HepG2 (cell line): ENCODE measurements at regions not wholly inside any gene's neighbourhood (a gene's known extent, or its start where the extent isn't known, plus 50 kb on each side); places are given as distances from the start of the nearest gene placed in this dataset.

ENCODE experiments used
- ATAC-seq: fragments of 200-7000 bp; cut with Tn5 transposase; 3 replicates; pipeline ENCODE4 v1.9.1; 2020; ENCODE audit warnings: mild to moderate bottlenecking, moderate library complexity
- BruUV-seq: library from RNA; stranded (reverse); fragments of 400-500 nt; replicated peaks from 2 replicates; lab custom pipeline; 2021; lab: Mats Ljungman, UMichigan
- CTCF ChIA-PET: fragments of 300-600 bp; formaldehyde crosslinking; extraction: SDS; loops from one replicate; lab custom pipeline; 2021; ENCODE audit warnings: low total read pairs, inconsistent platforms, low intra/inter-chr PET ratio; lab: Yijun Ruan, JAX
- POLR2A ChIA-PET: fragments of 350-600 bp; sonication (Branson Sonifier 250); formaldehyde crosslinking; loops from one replicate; lab custom pipeline; 2020; ENCODE audit warnings: antibody characterized with exemption, inconsistent platforms; lab: Yijun Ruan, JAX
- DNase-seq: peaks from one replicate; pipeline ENCODE4 v3.0.0-alpha.2; 2015; ENCODE audit warnings: low spot score
- FAIRE-seq: peaks from 3 replicates; lab custom pipeline; 2011; peaks lifted over from hg19 to GRCh38; lab: Jason Lieb, UNC
- H2AFZ ChIP-seq: one replicate; pipeline ENCODE4 v1.6.1; 2011; ENCODE audit warnings: low read length, inconsistent platforms
- H3K27ac ChIP-seq: fragments of 300-600 bp; 3 replicates; pipeline ENCODE4 v1.8.0; 2011; ENCODE audit warnings: mixed run types, mild to moderate bottlenecking, mixed read lengths, low read length, inconsistent platforms; ENCODE audit not compliant: insufficient read depth; ENCODE audit errors: extremely low read length
- H3K27me3 ChIP-seq, 2 experiments: fragments of 200-600 bp in 1 of 2; 2 replicates in 1 of 2; 3 replicates in 1 of 2; pipeline versions ENCODE4 v1.6.0 to v1.8.0; 2011; ENCODE audit warnings: low read length in 2 of 2, mild to moderate bottlenecking in 2 of 2, moderate library complexity in 2 of 2, inconsistent platforms in 1 of 2; ENCODE audit not compliant: insufficient read depth in 2 of 2, control insufficient read depth in 1 of 2
- H3K36me3 ChIP-seq, 2 experiments: fragments of 200-600 bp in 1 of 2; replicated peaks in 1 of 2; 2 replicates in 1 of 2; 3 replicates in 1 of 2; pipeline versions ENCODE4 v1.5.1 to v1.8.0; 2011; ENCODE audit warnings: low read length in 2 of 2, inconsistent platforms in 1 of 2; ENCODE audit not compliant: insufficient read depth in 2 of 2, control insufficient read depth in 1 of 2
- H3K4me1 ChIP-seq: 2 replicates; pipeline ENCODE4 v1.5.1; 2012; ENCODE audit warnings: low read length, inconsistent platforms; ENCODE audit not compliant: insufficient read depth
- H3K4me2 ChIP-seq: 2 replicates; pipeline ENCODE4 v1.6.0; 2011; ENCODE audit warnings: low read depth, low read length, inconsistent platforms
- H3K4me3 ChIP-seq, 3 experiments: fragments of 200-600 bp in 1 of 3; sonication (generic), shearing (Covaris generic) in 1 of 3; replicated peaks in 1 of 3; 2 replicates each; pipeline ENCODE4 v1.5.1; 2011 to 2016; ENCODE audit warnings: low read length in 3 of 3, inconsistent platforms in 2 of 3, low read depth in 2 of 3, mild to moderate bottlenecking in 2 of 3, control low read depth in 1 of 3, mixed read lengths in 1 of 3; ENCODE audit not compliant: insufficient read depth in 1 of 3
- H3K79me2 ChIP-seq: one replicate; pipeline ENCODE4 v1.6.1; 2011; ENCODE audit warnings: low read length, inconsistent platforms; ENCODE audit not compliant: insufficient read depth
- H3K9ac ChIP-seq: 2 replicates; pipeline ENCODE4 v1.6.0; 2011; ENCODE audit warnings: mild to moderate bottlenecking, low read depth, low read length, inconsistent platforms; ENCODE audit not compliant: insufficient read depth
- H3K9me3 ChIP-seq: 2 replicates; pipeline ENCODE4 v1.5.1; 2012; ENCODE audit warnings: mild to moderate bottlenecking, low read length
- H4K20me1 ChIP-seq: 2 replicates; pipeline ENCODE4 v1.6.0; 2011; ENCODE audit warnings: inconsistent platforms, mild to moderate bottlenecking, low read length, moderate library complexity; ENCODE audit not compliant: insufficient read depth
- GTF2F1 ChIP-seq: fragments of 150-350 bp; IDR thresholded peaks from 2 replicates; pipeline ENCODE4 v1.6.1; 2014; ENCODE audit warnings: low read length
- MBD4 ChIP-seq: IDR thresholded peaks from 2 replicates; pipeline ENCODE4 v1.6.1; 2012; ENCODE audit warnings: low read length, inconsistent platforms, borderline replicate concordance
- MTF2 ChIP-seq: sonication (generic); formaldehyde crosslinking; IDR thresholded peaks from 2 replicates; pipeline ENCODE4 v1.5.0; 2020; ENCODE audit warnings: missing genetic modification reagents, borderline replicate concordance
- NFYB ChIP-seq: sonication (generic); formaldehyde crosslinking; IDR thresholded peaks from 2 replicates; pipeline ENCODE4 v1.4.0; 2020; ENCODE audit warnings: missing genetic modification reagents
- RAD51 ChIP-seq: fragments of 450-650 bp; IDR thresholded peaks from 2 replicates; pipeline ENCODE4 v1.6.1; 2016; ENCODE audit warnings: borderline replicate concordance
- SMAD9 ChIP-seq: sonication (generic); formaldehyde crosslinking; IDR thresholded peaks from 2 replicates; pipeline ENCODE4 v1.5.1; 2020; ENCODE audit warnings: mild to moderate bottlenecking, missing genetic modification reagents
- ZNF180 ChIP-seq: sonication (generic); formaldehyde crosslinking; IDR thresholded peaks from 2 replicates; pipeline ENCODE4 v1.4.0; 2020; ENCODE audit warnings: low read depth, missing genetic modification reagents, borderline replicate concordance
- ZNF550 ChIP-seq: sonication (generic); formaldehyde crosslinking; IDR thresholded peaks from 2 replicates; pipeline ENCODE4 v1.4.0; 2020; ENCODE audit warnings: mild to moderate bottlenecking, missing genetic modification reagents, borderline replicate concordance
- ZNF670 ChIP-seq: sonication (generic); formaldehyde crosslinking; IDR thresholded peaks from 2 replicates; pipeline ENCODE4 v1.8.0; 2022; ENCODE audit warnings: mild to moderate bottlenecking, missing genetic modification reagents, borderline replicate concordance
- ZNF724P ChIP-seq: sonication (generic); formaldehyde crosslinking; IDR thresholded peaks from 2 replicates; pipeline ENCODE4 v1.8.0; 2022; ENCODE audit warnings: missing genetic modification reagents, borderline replicate concordance
- WGBS: methylation state at CpG from one replicate; pipeline ENCODE4 v1.1.6; 2017; ENCODE audit warnings: low lambda C conversion rate; 5-methylcytosine and 5-hydroxymethylcytosine counted together
- in situ Hi-C: cut with HindIII; loops from 2 replicates; pipeline ENCODE4 v1.10.0; 2017; ENCODE audit warnings: low pct_unique_long_range_greater_than_20kb; ENCODE audit not compliant: extremely low pct_ligation_motif_present
- intact Hi-C: fragments of 100-400 bp; cut with micrococcal nuclease; formaldehyde crosslinking; loops from one replicate; pipeline ENCODE4 v1.10.0; 2022; ENCODE audit not compliant: unreplicated experiment
- TF ChIP-seq, protein P1 (sequence below): sonication (generic); formaldehyde crosslinking; IDR thresholded peaks from 2 replicates; pipeline ENCODE4 v1.5.0; 2020; ENCODE audit warnings: mild to moderate bottlenecking, missing genetic modification reagents
- TF ChIP-seq, protein P2 (sequence below): sonication (generic); formaldehyde crosslinking; IDR thresholded peaks from 2 replicates; pipeline ENCODE4 v1.4.0; 2020; ENCODE audit warnings: mild to moderate bottlenecking, missing genetic modification reagents
- TF ChIP-seq, protein P3 (sequence below): sonication (generic); formaldehyde crosslinking; IDR thresholded peaks from 2 replicates; pipeline ENCODE4 v1.4.0; 2020; ENCODE audit warnings: mild to moderate bottlenecking, missing genetic modification reagents, borderline replicate concordance
- TF ChIP-seq, protein P4 (sequence below): sonication (generic); formaldehyde crosslinking; IDR thresholded peaks from 2 replicates; pipeline ENCODE4 v1.5.1; 2020; ENCODE audit warnings: missing genetic modification reagents, mild to moderate bottlenecking, borderline replicate concordance

DNA sequence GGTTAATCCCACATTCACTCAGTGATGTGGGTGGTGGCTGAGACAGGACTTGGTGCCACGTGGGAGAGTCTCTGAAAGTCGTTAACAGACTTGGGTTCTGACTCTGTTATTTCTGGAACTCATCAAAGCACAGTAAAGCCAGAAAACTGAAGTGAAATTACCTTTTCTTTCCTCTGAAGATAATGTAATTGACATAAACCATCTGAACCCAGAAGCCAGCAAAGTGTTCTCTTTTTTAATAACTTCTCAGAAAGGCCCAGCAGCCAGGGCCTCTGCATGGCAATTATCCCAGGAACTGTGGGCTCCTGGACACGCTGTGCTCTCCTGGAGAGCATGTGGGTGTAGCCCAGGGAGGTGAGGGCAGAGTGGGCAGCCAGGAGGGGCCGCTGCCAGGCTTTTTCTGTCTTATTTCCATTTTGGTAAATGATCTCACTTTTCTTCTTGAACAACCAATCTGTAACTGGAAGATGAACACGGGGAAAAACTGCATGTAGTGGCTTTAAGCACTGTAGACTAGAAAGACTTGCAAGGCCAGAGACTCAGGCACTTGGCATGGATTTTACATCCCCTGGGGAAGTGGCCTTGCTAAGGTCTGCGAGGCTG lies 444.1 kb upstream of the TMEM132C start (continued):
- TF ChIP-seq, protein P1, sequence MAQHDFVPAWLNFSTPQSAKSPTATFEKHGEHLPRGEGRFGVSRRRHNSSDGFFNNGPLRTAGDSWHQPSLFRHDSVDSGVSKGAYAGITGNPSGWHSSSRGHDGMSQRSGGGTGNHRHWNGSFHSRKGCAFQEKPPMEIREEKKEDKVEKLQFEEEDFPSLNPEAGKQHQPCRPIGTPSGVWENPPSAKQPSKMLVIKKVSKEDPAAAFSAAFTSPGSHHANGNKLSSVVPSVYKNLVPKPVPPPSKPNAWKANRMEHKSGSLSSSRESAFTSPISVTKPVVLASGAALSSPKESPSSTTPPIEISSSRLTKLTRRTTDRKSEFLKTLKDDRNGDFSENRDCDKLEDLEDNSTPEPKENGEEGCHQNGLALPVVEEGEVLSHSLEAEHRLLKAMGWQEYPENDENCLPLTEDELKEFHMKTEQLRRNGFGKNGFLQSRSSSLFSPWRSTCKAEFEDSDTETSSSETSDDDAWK (CRISPR knock-in tag): no peak
- no peak for TF ChIP-seq ZNF724P

DNA sequence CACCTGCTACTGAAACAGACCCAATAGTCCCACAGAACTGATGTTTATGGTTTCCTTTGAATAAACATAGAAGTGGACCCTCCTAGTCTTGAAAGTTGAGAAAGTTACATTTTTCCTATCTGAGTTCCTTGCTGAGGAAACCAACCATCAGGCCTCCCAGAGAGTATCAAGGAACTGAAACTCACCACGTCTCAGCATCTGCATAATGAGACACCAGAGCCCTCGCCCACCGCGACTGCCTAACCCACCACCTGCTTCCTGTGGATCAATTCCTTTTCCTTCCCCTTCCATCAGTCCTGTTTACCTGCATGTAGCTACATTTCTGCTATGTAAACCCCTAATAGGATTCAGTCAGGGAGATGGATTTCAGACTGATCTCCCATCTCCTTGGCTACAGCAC lies 443.2 kb upstream of the TMEM132C start:
- H3K36me3 ChIP-seq: no peaks in the 10 kb centered on the region
- no peak for DNase-seq
- ATAC-seq: no peak
- ChIA-PET POLR2A (no interaction called here), CTCF (no interaction called here)
- no peak overlapping the region for H3K4me3 ChIP-seq
- peaks cover 18% of the 10 kb centered on the region for H3K9me3 ChIP-seq
- no peaks in the 10 kb centered on the region for H3K4me1 ChIP-seq
- intact Hi-C loops (no loop called here), in situ Hi-C loops (no loop called here)
- 0% methylated on average over 4 of the region's 4 CpGs for WGBS
- no peak overlapping the region for H3K27ac ChIP-seq
- no peaks in the 10 kb centered on the region for H3K27me3 ChIP-seq
- no peak for FAIRE-seq
- no peaks in the 10 kb centered on the region for H4K20me1 ChIP-seq
- no TSS peak for BruUV-seq
- no peak overlapping the region for H3K4me2 ChIP-seq
- H3K79me2 ChIP-seq: no peaks in the 10 kb centered on the region
- H3K9ac ChIP-seq: no peak overlapping the region
- no peak overlapping the region for H2AFZ ChIP-seq
- TF ChIP-seq, protein P2, sequence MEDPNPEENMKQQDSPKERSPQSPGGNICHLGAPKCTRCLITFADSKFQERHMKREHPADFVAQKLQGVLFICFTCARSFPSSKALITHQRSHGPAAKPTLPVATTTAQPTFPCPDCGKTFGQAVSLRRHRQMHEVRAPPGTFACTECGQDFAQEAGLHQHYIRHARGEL (CRISPR knock-in tag): no peak
- TF ChIP-seq ZNF180 (CRISPR knock-in tag): no peak
- no peak for TF ChIP-seq MBD4
- no peak for TF ChIP-seq GTF2F1
- no peak for TF ChIP-seq ZNF670 (CRISPR knock-in tag)
- TF ChIP-seq MTF2: no peak
- no peak for TF ChIP-seq SMAD9 (CRISPR knock-in tag)
- no peak for TF ChIP-seq NFYB (CRISPR knock-in tag)
- TF ChIP-seq, protein P3, sequence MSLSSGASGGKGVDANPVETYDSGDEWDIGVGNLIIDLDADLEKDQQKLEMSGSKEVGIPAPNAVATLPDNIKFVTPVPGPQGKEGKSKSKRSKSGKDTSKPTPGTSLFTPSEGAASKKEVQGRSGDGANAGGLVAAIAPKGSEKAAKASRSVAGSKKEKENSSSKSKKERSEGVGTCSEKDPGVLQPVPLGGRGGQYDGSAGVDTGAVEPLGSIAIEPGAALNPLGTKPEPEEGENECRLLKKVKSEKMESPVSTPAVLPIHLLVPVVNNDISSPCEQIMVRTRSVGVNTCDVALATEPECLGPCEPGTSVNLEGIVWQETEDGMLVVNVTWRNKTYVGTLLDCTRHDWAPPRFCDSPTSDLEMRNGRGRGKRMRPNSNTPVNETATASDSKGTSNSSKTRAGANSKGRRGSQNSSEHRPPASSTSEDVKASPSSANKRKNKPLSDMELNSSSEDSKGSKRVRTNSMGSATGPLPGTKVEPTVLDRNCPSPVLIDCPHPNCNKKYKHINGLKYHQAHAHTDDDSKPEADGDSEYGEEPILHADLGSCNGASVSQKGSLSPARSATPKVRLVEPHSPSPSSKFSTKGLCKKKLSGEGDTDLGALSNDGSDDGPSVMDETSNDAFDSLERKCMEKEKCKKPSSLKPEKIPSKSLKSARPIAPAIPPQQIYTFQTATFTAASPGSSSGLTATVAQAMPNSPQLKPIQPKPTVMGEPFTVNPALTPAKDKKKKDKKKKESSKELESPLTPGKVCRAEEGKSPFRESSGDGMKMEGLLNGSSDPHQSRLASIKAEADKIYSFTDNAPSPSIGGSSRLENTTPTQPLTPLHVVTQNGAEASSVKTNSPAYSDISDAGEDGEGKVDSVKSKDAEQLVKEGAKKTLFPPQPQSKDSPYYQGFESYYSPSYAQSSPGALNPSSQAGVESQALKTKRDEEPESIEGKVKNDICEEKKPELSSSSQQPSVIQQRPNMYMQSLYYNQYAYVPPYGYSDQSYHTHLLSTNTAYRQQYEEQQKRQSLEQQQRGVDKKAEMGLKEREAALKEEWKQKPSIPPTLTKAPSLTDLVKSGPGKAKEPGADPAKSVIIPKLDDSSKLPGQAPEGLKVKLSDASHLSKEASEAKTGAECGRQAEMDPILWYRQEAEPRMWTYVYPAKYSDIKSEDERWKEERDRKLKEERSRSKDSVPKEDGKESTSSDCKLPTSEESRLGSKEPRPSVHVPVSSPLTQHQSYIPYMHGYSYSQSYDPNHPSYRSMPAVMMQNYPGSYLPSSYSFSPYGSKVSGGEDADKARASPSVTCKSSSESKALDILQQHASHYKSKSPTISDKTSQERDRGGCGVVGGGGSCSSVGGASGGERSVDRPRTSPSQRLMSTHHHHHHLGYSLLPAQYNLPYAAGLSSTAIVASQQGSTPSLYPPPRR (CRISPR knock-in tag): no peak
- TF ChIP-seq RAD51: no peak
- TF ChIP-seq ZNF550 (CRISPR knock-in tag): no peak
- TF ChIP-seq, protein P4, sequence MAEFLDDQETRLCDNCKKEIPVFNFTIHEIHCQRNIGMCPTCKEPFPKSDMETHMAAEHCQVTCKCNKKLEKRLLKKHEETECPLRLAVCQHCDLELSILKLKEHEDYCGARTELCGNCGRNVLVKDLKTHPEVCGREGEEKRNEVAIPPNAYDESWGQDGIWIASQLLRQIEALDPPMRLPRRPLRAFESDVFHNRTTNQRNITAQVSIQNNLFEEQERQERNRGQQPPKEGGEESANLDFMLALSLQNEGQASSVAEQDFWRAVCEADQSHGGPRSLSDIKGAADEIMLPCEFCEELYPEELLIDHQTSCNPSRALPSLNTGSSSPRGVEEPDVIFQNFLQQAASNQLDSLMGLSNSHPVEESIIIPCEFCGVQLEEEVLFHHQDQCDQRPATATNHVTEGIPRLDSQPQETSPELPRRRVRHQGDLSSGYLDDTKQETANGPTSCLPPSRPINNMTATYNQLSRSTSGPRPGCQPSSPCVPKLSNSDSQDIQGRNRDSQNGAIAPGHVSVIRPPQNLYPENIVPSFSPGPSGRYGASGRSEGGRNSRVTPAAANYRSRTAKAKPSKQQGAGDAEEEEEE: no peak
